ENCODE measurements at regions not wholly inside any gene's neighbourhood (a gene's known extent, or its start where the extent isn't known, plus 50 kb on each side); places are given as distances from the start of the nearest gene placed in this dataset.

DNA sequence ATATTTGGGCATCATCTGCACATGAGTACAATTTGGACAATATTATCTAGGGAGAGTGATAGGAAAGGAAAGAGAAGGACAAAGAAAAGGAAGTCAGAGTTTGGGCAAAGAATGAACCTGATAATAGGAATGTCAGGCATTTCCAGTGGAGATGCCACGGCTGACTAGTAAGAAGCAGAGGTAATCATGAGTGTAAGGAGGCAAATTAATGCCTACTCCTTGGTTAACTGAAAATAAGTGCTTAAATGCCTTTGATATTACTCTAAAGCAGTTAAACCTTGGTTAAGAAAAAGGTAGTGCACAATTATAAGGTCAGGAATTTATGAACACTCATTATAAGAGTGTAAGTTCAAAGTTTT, 99.2 kb upstream of the DDIT4L start:
- no peak overlapping the region for H2AFZ ChIP-seq (ENCODE audit: low read length)
- H3K79me2 ChIP-seq (ENCODE audit: insufficient read depth, low read length) = no peaks in the 10 kb centered on the region
- H3K4ac ChIP-seq (ENCODE audit: low read depth, low read length) = no peak overlapping the region
- no peaks in the 10 kb centered on the region for H3K36me3 Mint-ChIP-seq (ENCODE audit: insufficient read depth in 1 of 3, low read depth in 3 of 3)
- H3K79me1 ChIP-seq (ENCODE audit: insufficient read depth, low read depth, low read length, poor library complexity, severe bottlenecking) = no peaks in the 10 kb centered on the region
- no peak overlapping the region for H3K9ac ChIP-seq (ENCODE audit: extremely low read depth, insufficient read length, low read length)
- no peak overlapping the region for H3K4me2 ChIP-seq (ENCODE audit: insufficient read depth, insufficient read length, low read length)
- no peak overlapping the region for H3K18ac ChIP-seq (ENCODE audit: insufficient read length, low read depth, low read length)
- H4K8ac ChIP-seq (replicated peaks; ENCODE audit: insufficient read length, low read depth, low read length) = no peak overlapping the region
- no CpG with 5 or more reads among the region's 1 CpG for WGBS (ENCODE audit: extremely low coverage, insufficient read length, low lambda C conversion rate)
- H3K9me3 Mint-ChIP-seq = no peaks in the 10 kb centered on the region
- DNase-seq = no peak
- H4K91ac ChIP-seq (ENCODE audit: insufficient read length, low read depth, low read length) = no peak overlapping the region
- H2AK5ac ChIP-seq (ENCODE audit: insufficient read length, low read length) = no peak overlapping the region
- H2BK120ac ChIP-seq (ENCODE audit: low read depth, low read length, poor library complexity, severe bottlenecking) = no peak overlapping the region
- H3K4me1 Mint-ChIP-seq = peaks cover 26 to 27% of the 10 kb centered on the region in 2 experiments
- H3K4me3 Mint-ChIP-seq = no peak overlapping the region
- H4K20me1 ChIP-seq (ENCODE audit: control insufficient read depth, insufficient read depth, insufficient read length) = no peaks in the 10 kb centered on the region
- H3K27ac Mint-ChIP-seq = no peak overlapping the region; a peak in 1 of 7 replicates
- no peak overlapping the region for H3K23ac ChIP-seq (ENCODE audit: insufficient read length, low read depth, low read length)
- no peak overlapping the region for H2BK15ac ChIP-seq (ENCODE audit: low read depth, low read length)
- no peak overlapping the region for H4K5ac ChIP-seq (ENCODE audit: insufficient read length, low read depth, low read length)
- no peaks in the 10 kb centered on the region for H3K27me3 Mint-ChIP-seq (ENCODE audit: low read depth)
- no peaks in the 10 kb centered on the region; the same call in 1 of the 2 replicates for H3K4me1 ChIP-seq (ENCODE audit: insufficient read depth, low read length)
- no peak overlapping the region for H3K56ac ChIP-seq (ENCODE audit: insufficient read length, low read depth, low read length)
- no peak overlapping the region for H2BK20ac ChIP-seq (ENCODE audit: low read depth, low read length, poor library complexity, severe bottlenecking)
- no peak overlapping the region for H3T11ph ChIP-seq (ENCODE audit: low read length)
- H2BK5ac ChIP-seq (ENCODE audit: insufficient read length, low read length) = no peak overlapping the region
- H3K9me3 ChIP-seq (ENCODE audit: control insufficient read depth, low read depth, low read length) = no peaks in the 10 kb centered on the region
- TF ChIP-seq, protein P1, sequence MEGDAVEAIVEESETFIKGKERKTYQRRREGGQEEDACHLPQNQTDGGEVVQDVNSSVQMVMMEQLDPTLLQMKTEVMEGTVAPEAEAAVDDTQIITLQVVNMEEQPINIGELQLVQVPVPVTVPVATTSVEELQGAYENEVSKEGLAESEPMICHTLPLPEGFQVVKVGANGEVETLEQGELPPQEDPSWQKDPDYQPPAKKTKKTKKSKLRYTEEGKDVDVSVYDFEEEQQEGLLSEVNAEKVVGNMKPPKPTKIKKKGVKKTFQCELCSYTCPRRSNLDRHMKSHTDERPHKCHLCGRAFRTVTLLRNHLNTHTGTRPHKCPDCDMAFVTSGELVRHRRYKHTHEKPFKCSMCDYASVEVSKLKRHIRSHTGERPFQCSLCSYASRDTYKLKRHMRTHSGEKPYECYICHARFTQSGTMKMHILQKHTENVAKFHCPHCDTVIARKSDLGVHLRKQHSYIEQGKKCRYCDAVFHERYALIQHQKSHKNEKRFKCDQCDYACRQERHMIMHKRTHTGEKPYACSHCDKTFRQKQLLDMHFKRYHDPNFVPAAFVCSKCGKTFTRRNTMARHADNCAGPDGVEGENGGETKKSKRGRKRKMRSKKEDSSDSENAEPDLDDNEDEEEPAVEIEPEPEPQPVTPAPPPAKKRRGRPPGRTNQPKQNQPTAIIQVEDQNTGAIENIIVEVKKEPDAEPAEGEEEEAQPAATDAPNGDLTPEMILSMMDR (conservative IDR thresholded peaks at IDR 0.05) = no peak
- H3K14ac ChIP-seq (ENCODE audit: insufficient read depth, low read length) = no peak overlapping the region
- no peak overlapping the region for H2BK12ac ChIP-seq (ENCODE audit: insufficient read length, low read depth, low read length)
- H3K27me3 ChIP-seq (ENCODE audit: insufficient read depth, low read length) = no peaks in the 10 kb centered on the region
- H3K27ac ChIP-seq (ENCODE audit: insufficient read length, low read depth, low read length) = no peak overlapping the region
- no peaks in the 10 kb centered on the region for H3K23me2 ChIP-seq (ENCODE audit: insufficient read length, low read depth, low read length, poor library complexity, severe bottlenecking)
